OCI-LY3 (cell line): ENCODE measurements at regions not wholly inside any gene's neighbourhood (a gene's known extent, or its start where the extent isn't known, plus 50 kb on each side); places are given as distances from the start of the nearest gene placed in this dataset.

Source experiments
- EZH2phosphoT487 ChIP-seq: fragments of 200-600 bp; shearing (Covaris generic); IDR thresholded peaks from 2 replicates; pipeline ENCODE4 v1.6.1; 2018; ENCODE audit warnings: antibody characterized with exemption, mixed run types, low read depth
- TF ChIP-seq, protein P1 (sequence below): fragments of 200-600, 300-600 bp; sonication (generic); IDR thresholded peaks from 2 replicates; pipeline ENCODE4 v1.5.1; 2014; ENCODE audit warnings: antibody characterized with exemption, low read length, low read depth

- TF ChIP-seq EZH2phosphoT487 = no peak
- TF ChIP-seq, protein P1, sequence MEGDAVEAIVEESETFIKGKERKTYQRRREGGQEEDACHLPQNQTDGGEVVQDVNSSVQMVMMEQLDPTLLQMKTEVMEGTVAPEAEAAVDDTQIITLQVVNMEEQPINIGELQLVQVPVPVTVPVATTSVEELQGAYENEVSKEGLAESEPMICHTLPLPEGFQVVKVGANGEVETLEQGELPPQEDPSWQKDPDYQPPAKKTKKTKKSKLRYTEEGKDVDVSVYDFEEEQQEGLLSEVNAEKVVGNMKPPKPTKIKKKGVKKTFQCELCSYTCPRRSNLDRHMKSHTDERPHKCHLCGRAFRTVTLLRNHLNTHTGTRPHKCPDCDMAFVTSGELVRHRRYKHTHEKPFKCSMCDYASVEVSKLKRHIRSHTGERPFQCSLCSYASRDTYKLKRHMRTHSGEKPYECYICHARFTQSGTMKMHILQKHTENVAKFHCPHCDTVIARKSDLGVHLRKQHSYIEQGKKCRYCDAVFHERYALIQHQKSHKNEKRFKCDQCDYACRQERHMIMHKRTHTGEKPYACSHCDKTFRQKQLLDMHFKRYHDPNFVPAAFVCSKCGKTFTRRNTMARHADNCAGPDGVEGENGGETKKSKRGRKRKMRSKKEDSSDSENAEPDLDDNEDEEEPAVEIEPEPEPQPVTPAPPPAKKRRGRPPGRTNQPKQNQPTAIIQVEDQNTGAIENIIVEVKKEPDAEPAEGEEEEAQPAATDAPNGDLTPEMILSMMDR = no peak
Observed at GRCh38 chr6:9795880-9796279, 619.0 kb downstream of the TFAP2A start.
